ENCODE measurements at regions not wholly inside any gene's neighbourhood (a gene's known extent, or its start where the extent isn't known, plus 50 kb on each side); places are given as distances from the start of the nearest gene placed in this dataset.

DNA sequence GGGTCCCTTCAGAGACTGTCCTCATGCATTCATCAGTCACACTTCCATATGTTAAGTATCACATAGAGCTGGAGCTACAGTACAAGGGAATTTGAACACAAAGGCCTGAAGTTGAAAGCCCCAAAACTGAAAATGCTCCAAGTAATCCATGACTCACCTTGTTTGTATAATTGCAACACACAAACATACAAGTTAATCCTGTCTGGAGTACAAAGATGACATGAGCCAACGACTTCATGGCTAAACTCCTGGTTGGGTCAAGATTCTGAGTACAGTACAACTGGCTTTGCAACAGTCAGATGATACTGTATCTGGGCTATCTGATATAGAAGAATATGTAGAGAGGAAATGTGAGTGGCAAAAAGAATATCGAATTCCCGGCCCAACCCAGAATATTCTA is 73.1 kb upstream of the AASS start:
- TF ChIP-seq POLR2A (IDR thresholded peaks at IDR 0.05): no peak
- TF ChIP-seq, protein P1, sequence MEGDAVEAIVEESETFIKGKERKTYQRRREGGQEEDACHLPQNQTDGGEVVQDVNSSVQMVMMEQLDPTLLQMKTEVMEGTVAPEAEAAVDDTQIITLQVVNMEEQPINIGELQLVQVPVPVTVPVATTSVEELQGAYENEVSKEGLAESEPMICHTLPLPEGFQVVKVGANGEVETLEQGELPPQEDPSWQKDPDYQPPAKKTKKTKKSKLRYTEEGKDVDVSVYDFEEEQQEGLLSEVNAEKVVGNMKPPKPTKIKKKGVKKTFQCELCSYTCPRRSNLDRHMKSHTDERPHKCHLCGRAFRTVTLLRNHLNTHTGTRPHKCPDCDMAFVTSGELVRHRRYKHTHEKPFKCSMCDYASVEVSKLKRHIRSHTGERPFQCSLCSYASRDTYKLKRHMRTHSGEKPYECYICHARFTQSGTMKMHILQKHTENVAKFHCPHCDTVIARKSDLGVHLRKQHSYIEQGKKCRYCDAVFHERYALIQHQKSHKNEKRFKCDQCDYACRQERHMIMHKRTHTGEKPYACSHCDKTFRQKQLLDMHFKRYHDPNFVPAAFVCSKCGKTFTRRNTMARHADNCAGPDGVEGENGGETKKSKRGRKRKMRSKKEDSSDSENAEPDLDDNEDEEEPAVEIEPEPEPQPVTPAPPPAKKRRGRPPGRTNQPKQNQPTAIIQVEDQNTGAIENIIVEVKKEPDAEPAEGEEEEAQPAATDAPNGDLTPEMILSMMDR (IDR thresholded peaks at IDR 0.05): no peak

Data from body of pancreas (tissue), 4 donors.